ENCODE measurements at regions not wholly inside any gene's neighbourhood (a gene's known extent, or its start where the extent isn't known, plus 50 kb on each side); places are given as distances from the start of the nearest gene placed in this dataset.

- Histone ChIP-seq H3K4me1 (ENCODE audit: insufficient read depth, low read length) (no peaks in the 10 kb centered on the region), H3K9ac (ENCODE audit: insufficient read depth, low read depth, low read length) (no peak overlapping the region), H3K79me2 (ENCODE audit: insufficient read depth, low read length) (no peaks in the 10 kb centered on the region), H3K27ac (ENCODE audit: extremely low read length, insufficient read depth, low read length) (no peak overlapping the region), H3K36me3 (replicated peaks in 1 of 2; ENCODE audit: control insufficient read depth in 1 of 2, insufficient read depth in 2 of 2, low read length in 2 of 2) (no peaks in the 10 kb centered on the region), H3K27me3 (ENCODE audit: control insufficient read depth in 1 of 2, insufficient read depth in 2 of 2, low read length in 2 of 2) (no peaks in the 10 kb centered on the region), H2AFZ (ENCODE audit: low read length) (no peak overlapping the region), H3K4me3 (replicated peaks in 1 of 3; ENCODE audit: insufficient read depth in 1 of 3, low read depth in 2 of 3, low read length in 3 of 3) (no peak overlapping the region), H4K20me1 (ENCODE audit: insufficient read depth, low read length) (no peaks in the 10 kb centered on the region), H3K9me3 (ENCODE audit: low read length) (peaks cover 41% of the 10 kb centered on the region), H3K4me2 (ENCODE audit: low read depth, low read length) (no peak overlapping the region)
- FAIRE-seq (no peak), DNase-seq (ENCODE audit: low spot score) (no peak), ATAC-seq (no peak)
- BruUV-seq (replicated peaks) = no TSS peak
- ChIA-PET POLR2A (no interaction called here), CTCF (ENCODE audit: low intra/inter-chr PET ratio, low total read pairs) (no interaction called here)
- in situ Hi-C loops (cut with HindIII; ENCODE audit: extremely low pct_ligation_motif_present, low pct_unique_long_range_greater_than_20kb) = no loop called here
- intact Hi-C loops (cut with micrococcal nuclease; ENCODE audit: unreplicated experiment) = no loop called here
- WGBS (ENCODE audit: low lambda C conversion rate) = 91% methylated on average over 1 of the region's 1 CpG
- TF ChIP-seq USF2 (IDR thresholded peaks at IDR 0.05; ENCODE audit: low read depth, low read length) = no peak
- no peak for TF ChIP-seq USF2 (CRISPR knock-in tag; IDR thresholded peaks at IDR 0.05; ENCODE audit: borderline replicate concordance)
- TF ChIP-seq SMARCE1 (IDR thresholded peaks at IDR 0.05; ENCODE audit: borderline replicate concordance) = no peak
- no peak for TF ChIP-seq SMAD1 (CRISPR knock-in tag; IDR thresholded peaks at IDR 0.05; ENCODE audit: borderline replicate concordance, low read depth)
- no peak for TF ChIP-seq ZNF292 (CRISPR knock-in tag; IDR thresholded peaks at IDR 0.05; ENCODE audit: borderline replicate concordance, low read depth)
- no peak for TF ChIP-seq ZNF674 (CRISPR knock-in tag; IDR thresholded peaks at IDR 0.05; ENCODE audit: low read depth)
- no peak for TF ChIP-seq HES4 (CRISPR knock-in tag; IDR thresholded peaks at IDR 0.05; ENCODE audit: borderline replicate concordance)
- TF ChIP-seq ZFP37 (CRISPR knock-in tag; IDR thresholded peaks at IDR 0.05; ENCODE audit: borderline replicate concordance) = no peak
- TF ChIP-seq ZBTB37 (CRISPR knock-in tag; IDR thresholded peaks at IDR 0.05) = no peak
- TF ChIP-seq ZGPAT (CRISPR knock-in tag; IDR thresholded peaks at IDR 0.05) = no peak
- TF ChIP-seq TRIM24 (CRISPR knock-in tag; IDR thresholded peaks at IDR 0.05) = no peak
- TF ChIP-seq ZFP62 (CRISPR knock-in tag; IDR thresholded peaks at IDR 0.05) = no peak
- no peak for TF ChIP-seq MYPOP (CRISPR knock-in tag; IDR thresholded peaks at IDR 0.05)
- no peak for TF ChIP-seq NFYC (CRISPR knock-in tag; IDR thresholded peaks at IDR 0.05)
- no peak for TF ChIP-seq ZNF382 (CRISPR knock-in tag; IDR thresholded peaks at IDR 0.05; ENCODE audit: borderline replicate concordance)
- no peak for TF ChIP-seq ZNF790 (CRISPR knock-in tag; IDR thresholded peaks at IDR 0.05; ENCODE audit: borderline replicate concordance)
Observed at GRCh38 chr11:38155856-38156255, 1557.8 kb upstream of the RAG2 start.

All from HepG2 (cell line).